Mesothelial cell of epicardium (in vitro differentiated cells): ENCODE measurements at regions not wholly inside any gene's neighbourhood (a gene's known extent, or its start where the extent isn't known, plus 50 kb on each side); places are given as distances from the start of the nearest gene placed in this dataset.

Experiments
- DNase-seq, 2 experiments: peaks; one replicate each; pipeline ENCODE4 v3.0.0; 2021; ENCODE audit warnings: low spot score in 2 of 2; ENCODE audit not compliant: unreplicated experiment in 2 of 2
- H3K27ac Mint-ChIP-seq: 2 replicates; pipeline ENCODE4 v1.8.0; 2021; ENCODE audit warnings: mixed read lengths
- H3K27me3 Mint-ChIP-seq: 2 replicates; pipeline ENCODE4 v1.8.0; 2021; ENCODE audit warnings: low read depth, mixed read lengths
- H3K36me3 Mint-ChIP-seq: 2 replicates; pipeline ENCODE4 v1.8.0; 2021; ENCODE audit warnings: mixed read lengths
- H3K4me1 Mint-ChIP-seq: 2 replicates; pipeline ENCODE4 v1.8.0; 2021; ENCODE audit warnings: mixed read lengths
- H3K4me3 Mint-ChIP-seq: 2 replicates; pipeline ENCODE4 v1.8.0; 2021; ENCODE audit warnings: mild to moderate bottlenecking, moderate library complexity, mixed read lengths
- H3K9me3 Mint-ChIP-seq: 2 replicates; pipeline ENCODE4 v1.8.0; 2021; ENCODE audit warnings: mixed read lengths
- TF ChIP-seq, protein P1 (sequence below): fragments of 200-600 bp; sonication (generic); IDR thresholded peaks from one replicate; pipeline ENCODE4 v1.5.0; 2021; ENCODE audit warnings: antibody characterized with exemption; ENCODE audit not compliant: unreplicated experiment

DNA sequence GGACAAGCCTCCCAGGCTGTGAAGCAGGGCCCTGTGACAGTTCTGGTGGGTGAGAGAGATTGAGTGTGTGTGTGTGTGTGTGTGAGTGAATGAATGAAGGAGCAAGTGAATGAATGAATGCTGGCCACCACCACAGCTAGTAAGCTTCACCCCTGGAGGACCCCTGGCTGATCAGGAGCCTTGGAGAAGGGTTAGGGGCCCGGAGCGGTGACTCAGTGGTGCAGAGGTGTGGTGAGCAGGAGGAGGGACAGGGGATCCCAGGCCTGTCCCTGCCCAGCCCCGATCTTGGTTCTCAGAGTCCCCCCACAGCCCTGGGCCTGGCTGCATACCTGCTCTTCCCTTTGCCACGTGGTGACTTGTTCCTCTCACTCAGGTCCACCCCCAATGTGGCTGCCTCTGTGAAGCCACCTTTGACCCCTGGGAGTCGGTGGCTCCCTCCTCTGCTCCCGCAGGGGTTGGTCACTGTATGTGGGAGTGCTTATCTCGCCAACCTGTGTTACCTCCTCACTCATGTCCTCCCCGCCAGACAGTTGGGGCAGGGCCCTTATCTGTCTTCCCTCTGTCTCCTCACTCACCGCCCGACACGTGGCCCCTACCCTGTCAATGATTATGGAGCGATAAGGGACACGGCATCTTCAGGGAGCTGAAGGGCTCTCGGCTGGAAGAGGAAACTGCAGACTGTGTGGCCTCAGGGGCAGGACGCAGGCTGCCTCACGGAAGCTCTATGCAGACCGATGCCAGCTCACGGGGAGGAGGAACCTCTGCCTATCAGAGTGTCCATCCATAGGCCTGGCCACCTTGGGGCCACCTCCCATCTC is 99.9 kb upstream of the PITX1 start:
- Mint-ChIP-seq H3K27ac (no peak overlapping the region), H3K4me1 (peaks cover 13% of the 10 kb centered on the region), H3K36me3 (no peaks in the 10 kb centered on the region), H3K27me3 (peaks cover 20% of the 10 kb centered on the region), H3K9me3 (no peaks in the 10 kb centered on the region), H3K4me3 (no peak overlapping the region)
- DNase-seq = no peak
- TF ChIP-seq, protein P1, sequence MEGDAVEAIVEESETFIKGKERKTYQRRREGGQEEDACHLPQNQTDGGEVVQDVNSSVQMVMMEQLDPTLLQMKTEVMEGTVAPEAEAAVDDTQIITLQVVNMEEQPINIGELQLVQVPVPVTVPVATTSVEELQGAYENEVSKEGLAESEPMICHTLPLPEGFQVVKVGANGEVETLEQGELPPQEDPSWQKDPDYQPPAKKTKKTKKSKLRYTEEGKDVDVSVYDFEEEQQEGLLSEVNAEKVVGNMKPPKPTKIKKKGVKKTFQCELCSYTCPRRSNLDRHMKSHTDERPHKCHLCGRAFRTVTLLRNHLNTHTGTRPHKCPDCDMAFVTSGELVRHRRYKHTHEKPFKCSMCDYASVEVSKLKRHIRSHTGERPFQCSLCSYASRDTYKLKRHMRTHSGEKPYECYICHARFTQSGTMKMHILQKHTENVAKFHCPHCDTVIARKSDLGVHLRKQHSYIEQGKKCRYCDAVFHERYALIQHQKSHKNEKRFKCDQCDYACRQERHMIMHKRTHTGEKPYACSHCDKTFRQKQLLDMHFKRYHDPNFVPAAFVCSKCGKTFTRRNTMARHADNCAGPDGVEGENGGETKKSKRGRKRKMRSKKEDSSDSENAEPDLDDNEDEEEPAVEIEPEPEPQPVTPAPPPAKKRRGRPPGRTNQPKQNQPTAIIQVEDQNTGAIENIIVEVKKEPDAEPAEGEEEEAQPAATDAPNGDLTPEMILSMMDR = no peak

DNA sequence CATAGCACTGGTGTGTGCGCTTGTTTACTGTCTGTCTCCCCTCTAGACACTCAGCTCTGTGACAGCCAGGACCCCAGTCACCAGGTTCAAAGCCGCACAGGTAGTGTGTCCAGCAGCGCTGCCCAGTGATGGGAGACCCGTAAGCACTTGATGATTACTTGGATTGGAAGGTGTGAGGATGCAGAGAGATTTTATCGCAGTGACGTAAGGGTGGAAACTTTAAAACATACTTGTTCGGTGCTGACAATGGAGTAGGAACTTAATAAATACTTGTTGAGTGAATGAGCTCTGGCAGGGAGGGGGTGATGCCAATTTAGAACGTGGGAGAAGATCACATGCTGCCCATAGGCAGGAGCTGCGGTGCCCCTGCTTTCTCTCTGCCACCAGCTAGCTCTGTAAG is 99.2 kb upstream of the PITX1 start:
- no peak overlapping the region for H3K27ac Mint-ChIP-seq
- peaks cover 10% of the 10 kb centered on the region for H3K4me1 Mint-ChIP-seq
- TF ChIP-seq, protein P1 = no peak
- no peaks in the 10 kb centered on the region for H3K36me3 Mint-ChIP-seq
- no peak overlapping the region for H3K4me3 Mint-ChIP-seq
- no peak for DNase-seq
- H3K9me3 Mint-ChIP-seq = no peaks in the 10 kb centered on the region
- H3K27me3 Mint-ChIP-seq = peaks cover 20% of the 10 kb centered on the region

DNA sequence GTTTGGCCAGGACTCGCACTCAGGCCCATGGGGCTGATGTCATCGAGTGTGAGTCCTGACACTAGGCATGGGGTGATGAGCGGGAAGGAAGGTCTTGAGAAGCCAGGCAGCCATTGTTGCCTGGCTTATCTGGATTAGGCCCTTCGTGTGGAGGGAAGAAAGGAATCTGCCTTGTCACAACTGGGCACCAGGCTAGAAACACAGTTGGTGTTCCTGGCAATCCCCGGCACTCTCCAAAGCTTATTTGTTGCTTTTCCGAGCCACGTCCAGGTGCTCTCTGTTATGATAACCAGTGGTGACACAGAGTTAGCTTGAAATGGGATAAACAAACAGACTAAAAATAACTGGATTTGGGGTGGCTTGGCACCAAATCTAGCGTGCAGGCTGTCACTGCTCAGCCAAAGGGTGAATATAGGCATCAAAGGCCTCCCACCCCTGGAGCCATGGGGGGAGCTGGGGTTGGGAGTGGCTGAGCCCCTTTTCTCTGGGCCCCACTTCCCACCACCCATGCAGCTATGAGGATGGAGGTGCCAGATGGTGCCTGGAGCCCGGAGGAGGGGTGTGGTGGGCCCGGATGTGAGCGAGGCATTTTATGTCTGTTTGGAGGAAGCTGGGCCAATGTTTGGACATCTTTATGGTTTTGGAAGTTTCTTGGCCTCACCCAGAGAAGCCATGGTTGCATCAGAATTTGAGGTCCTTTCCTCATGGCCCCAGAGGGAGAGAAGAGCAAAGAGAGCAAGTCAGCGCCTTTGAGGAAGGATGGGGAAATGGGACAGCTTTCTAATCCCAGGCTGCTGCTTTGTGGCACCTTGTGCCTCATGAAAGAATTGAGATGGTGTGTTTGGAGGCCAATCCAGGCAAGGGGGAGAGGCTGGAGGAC is 98.0 kb upstream of the PITX1 start:
- H3K27me3 Mint-ChIP-seq = peaks cover 20% of the 10 kb centered on the region
- no peaks in the 10 kb centered on the region for H3K36me3 Mint-ChIP-seq
- TF ChIP-seq, protein P1 = no peak
- H3K4me3 Mint-ChIP-seq = no peak overlapping the region
- no peak overlapping the region for H3K27ac Mint-ChIP-seq
- H3K4me1 Mint-ChIP-seq = peaks cover 10% of the 10 kb centered on the region
- no peaks in the 10 kb centered on the region for H3K9me3 Mint-ChIP-seq
- no peak for DNase-seq

DNA sequence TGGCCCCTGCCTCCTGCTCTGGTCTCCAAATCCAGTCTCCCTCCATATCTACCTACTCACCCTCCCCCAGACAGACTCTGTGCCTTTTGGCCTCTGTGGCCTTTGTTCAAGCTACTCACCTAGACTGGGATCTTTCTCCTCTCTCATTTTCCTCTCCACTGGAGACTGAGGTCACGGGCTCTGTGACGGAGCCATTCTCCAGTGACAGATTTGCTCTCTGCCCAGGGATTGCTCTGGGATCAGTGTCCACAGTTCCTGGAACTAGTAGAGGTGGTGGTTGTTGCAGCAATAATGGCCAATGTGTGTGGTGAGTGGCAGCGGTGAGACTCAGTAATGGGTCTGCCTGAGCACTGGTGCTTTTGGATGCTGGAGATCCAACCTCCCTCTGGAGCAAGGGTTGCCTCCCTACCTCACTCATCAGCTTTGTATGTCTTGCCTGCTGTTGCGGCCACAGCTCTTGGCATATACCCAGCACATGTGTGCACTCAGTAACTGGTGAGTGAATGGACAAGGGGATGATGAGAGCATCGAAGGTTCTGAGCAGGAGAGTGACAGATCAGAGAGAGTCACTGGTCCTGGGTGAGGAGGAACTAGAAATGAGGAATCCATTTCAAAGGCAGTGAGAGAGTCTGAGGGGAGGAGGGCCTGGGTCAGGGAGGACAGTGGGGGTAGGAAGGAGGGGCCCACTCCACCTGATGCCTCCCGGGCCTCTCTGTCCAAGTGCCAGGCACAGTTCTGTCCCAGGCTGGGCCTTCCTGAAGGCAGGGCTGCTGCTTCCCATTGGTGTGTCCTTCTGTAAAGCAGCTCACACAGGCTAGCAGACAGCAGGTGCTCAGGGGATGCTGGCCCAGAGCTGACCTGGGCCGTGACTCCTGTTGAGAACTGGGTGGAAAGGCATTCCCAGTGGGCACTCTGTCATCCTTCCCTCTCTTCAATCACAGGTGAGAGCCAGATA is 96.5 kb upstream of the PITX1 start:
- Mint-ChIP-seq H3K27me3 (peaks cover 21% of the 10 kb centered on the region), H3K4me1 (peaks cover 17% of the 10 kb centered on the region), H3K36me3 (no peaks in the 10 kb centered on the region), H3K4me3 (no peak overlapping the region), H3K27ac (no peak overlapping the region), H3K9me3 (no peaks in the 10 kb centered on the region)
- DNase-seq = no peak
- TF ChIP-seq, protein P1 = no peak

DNA sequence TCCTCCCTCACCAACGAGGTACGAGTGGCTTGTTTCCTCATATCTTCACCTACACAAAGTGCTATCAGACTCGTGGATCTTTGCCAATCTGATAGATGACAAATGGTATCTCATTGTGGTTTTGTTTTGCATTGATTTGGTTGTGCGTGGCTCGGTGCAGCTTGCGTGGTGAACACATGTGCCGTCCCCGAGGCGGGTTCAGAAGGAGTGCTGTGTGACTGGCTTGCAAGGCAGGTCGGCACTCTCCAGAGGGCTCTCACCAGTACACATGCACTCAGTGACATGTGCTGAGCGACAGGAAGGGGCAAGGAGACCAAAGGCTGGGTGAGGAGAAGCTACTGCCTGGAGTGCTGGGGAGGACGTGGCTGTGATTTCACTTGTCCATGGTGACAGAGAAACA is 95.3 kb upstream of the PITX1 start:
- H3K27ac Mint-ChIP-seq = no peak overlapping the region
- no peak for DNase-seq
- TF ChIP-seq, protein P1 = no peak
- H3K36me3 Mint-ChIP-seq = no peaks in the 10 kb centered on the region
- peaks cover 16% of the 10 kb centered on the region for H3K27me3 Mint-ChIP-seq
- peaks cover 19% of the 10 kb centered on the region for H3K4me1 Mint-ChIP-seq
- no peaks in the 10 kb centered on the region for H3K9me3 Mint-ChIP-seq
- no peak overlapping the region for H3K4me3 Mint-ChIP-seq
